GM19043 (cell line): ENCODE measurements at regions not wholly inside any gene's neighbourhood (a gene's known extent, or its start where the extent isn't known, plus 50 kb on each side); places are given as distances from the start of the nearest gene placed in this dataset.

ENCODE experiments used
- ATAC-seq: cut with Tn5 transposase; IDR thresholded peaks from one replicate; pipeline ENCODE4 v1.9.1; 2021; ENCODE audit warnings: low read depth; ENCODE audit not compliant: unreplicated experiment

DNA sequence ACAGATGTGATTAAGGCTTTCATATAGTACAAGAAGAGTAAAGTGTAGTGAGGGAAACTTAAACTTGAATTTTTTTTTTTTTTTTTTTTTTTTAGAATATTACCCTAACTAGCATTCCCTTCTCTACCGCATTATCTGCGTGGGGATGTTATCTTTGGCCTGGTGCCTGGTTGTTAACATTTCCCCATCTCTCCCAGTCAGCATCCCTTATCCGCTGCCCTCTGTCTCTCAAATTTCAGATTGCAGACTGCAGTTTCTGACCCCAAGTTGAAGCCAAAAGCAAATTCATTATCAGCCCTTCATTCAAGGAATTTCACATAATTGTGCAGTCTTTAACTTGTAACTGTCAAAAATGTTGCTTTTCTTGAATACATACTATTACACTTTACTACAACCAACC is 353.0 kb downstream of the PLOD2 start:
- ATAC-seq = no peak

GRCh38 chr3:145812391-145812790 is 348.6 kb downstream of the PLOD2 start:
- no peak for ATAC-seq

DNA sequence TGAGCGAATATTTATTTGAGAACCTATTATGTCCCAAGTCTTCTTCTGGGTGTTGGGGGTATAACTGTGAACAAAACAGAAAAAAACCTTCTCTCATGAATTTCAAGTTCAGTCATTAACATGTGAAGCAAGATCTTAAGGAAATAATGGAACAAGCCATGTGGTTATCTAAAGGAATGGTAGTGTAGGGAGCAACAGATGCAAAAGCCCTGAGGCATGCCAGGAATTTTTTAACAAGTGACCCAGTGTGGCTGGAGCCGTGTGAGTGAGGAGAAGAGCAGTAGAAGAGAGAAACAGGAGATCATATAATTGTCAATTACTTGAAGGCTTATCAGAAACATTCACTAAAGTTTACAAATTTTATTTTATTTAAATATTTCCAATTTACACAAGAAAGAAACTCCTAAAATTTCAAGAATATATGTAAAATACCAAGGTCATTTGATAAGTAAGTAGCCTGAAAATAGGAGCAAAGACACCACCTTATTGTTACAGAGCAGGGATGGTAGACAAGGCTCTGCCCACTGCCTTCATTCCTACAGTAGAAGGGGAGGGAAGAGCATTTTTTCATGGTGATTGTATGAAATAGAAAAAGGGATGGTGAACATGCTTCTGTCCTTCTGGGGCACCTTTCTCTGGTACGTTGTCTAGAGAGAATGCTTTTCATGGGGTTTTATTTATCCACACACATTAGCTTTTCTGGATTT is 345.1 kb downstream of the PLOD2 start:
- ATAC-seq = no peak

DNA sequence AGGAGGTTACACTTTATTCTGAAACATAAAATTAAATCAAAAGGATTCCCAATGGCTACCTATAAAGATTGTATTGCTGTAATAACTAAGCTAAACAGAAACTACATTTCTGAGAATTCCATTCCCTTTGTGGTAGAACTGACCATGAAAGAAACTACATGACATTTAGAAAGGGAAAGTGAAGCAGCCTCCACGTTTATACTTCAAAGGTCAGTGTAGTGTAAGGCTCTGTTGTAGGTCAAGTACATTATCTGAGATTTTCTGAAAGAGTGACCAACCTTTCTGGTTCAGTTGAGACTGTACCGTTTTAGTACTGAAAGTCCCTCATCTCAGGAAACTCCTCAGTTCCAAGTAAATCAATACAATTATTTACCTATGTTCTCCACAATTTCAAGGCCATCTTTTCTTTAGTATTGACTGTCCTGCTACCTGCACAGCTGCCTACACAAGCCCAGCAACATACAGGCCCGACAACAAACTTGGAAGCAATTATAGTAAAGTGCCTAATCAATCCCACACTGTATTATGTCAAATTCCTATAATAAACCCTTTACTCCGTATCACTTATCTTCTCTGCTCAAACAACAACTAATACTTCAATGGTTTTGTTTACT is 343.0 kb downstream of the PLOD2 start:
- no peak for ATAC-seq

DNA sequence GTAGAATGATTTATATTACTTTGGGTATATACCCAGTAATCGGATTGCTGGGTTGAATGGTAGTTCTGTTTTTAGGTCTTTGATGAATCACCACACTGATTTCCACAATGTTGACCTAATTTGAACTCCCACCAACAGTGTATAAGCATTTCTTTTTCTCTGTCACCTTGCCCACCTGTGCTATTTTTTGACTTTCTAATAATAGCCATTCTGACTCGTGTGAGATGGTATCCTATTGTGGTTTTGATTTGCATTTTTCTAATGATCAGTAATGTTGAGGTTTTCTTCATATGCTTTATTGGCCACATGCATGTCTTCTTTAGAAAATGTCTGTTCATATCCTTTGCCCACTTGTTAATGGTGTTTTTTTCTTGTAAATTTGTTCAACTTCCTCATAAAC is 340.8 kb downstream of the PLOD2 start:
- ATAC-seq = no peak

DNA sequence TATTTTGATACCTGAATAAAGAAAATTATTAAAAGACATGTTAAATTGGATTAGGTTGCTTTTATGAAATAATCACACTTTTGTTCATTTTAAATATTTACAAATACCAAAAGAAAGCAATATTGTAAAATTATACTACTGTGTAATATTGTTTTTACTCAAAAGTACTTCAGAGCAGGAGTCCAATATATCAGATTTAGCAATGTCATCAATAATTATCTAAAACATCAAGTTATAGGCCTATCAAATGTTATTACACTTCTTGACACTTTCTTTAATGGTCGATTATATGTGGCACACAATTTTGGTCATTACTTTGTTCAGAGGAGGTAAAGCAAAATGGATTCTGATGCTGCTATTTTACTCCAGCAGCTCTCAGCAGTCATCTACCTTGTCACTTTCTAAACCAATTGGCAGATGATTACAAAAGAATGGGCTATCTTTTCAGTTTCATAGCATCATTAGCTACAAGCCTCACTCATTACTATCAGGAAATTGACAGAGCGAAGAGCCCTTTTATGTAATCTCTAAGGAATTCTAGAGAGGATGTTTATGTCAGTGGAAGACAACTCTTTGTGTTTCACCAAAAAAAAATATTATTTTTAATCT is 318.6 kb downstream of the PLOD2 start:
- no peak for ATAC-seq

DNA sequence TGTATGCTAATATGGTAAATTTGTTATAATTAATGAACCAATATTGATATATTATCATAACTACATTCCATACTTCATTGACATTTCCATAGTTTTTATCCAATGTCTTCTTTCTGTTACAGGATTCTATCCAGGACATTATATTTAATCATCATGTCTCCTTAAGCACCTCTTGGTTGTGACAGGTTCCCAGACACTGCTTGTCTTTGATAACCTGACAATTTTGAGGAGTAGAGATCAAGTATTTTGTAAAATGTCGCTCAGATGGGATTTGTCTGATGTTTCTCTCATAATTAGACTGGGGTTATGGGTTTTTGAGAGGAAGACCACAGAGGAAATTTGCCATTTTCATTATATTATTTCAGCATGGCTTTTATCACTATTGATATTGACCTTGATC is 317.4 kb downstream of the PLOD2 start:
- no peak for ATAC-seq

- ATAC-seq = no peak
These were observed 311.9 kb downstream of the PLOD2 start for GRCh38 chr3:145849115-145849514.

- no peak for ATAC-seq
These were observed 306.5 kb downstream of the PLOD2 start for GRCh38 chr3:145854499-145854898.

- ATAC-seq = peak; percentile 49
These were observed 303.0 kb downstream of the PLOD2 start for GRCh38 chr3:145857956-145858355.

- no peak for ATAC-seq
These were observed 296.6 kb downstream of the PLOD2 start for GRCh38 chr3:145864336-145864735.

DNA sequence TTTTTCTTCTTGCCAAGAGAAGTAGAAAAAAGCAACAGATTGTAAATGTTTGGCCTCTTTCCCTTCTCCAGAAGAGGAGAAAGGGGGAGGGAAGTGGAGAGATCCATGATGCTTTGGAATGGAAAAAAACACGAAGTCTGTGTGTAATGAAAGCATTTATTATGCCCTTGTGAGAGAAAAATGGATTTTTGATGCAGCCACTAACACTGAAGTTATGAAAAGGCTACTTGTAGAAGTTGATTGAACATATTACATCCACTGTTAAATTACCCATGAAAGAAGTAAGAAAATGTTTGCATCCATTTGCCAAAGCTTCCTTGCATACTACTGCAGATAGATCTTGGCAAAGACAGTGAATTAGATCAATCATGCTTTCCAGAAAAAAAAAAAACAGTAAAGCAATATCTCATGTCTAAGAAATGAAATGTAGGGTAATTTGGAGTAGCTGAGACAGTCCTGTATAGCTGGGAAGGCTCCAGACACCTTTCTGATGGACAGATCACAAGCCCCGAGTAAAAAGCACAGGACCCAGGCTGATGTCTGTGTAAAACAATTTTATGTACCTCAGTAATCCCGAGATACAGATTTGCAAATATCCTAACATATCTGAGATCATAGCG is 295.5 kb downstream of the PLOD2 start:
- no peak for ATAC-seq

- ATAC-seq = peak; percentile 43
These were observed 291.0 kb downstream of the PLOD2 start for GRCh38 chr3:145869958-145870357.

- no peak for ATAC-seq
These were observed 278.5 kb downstream of the PLOD2 start for GRCh38 chr3:145882436-145882835.

- ATAC-seq = no peak
These were observed 271.3 kb downstream of the PLOD2 start for GRCh38 chr3:145889730-145890129.

DNA sequence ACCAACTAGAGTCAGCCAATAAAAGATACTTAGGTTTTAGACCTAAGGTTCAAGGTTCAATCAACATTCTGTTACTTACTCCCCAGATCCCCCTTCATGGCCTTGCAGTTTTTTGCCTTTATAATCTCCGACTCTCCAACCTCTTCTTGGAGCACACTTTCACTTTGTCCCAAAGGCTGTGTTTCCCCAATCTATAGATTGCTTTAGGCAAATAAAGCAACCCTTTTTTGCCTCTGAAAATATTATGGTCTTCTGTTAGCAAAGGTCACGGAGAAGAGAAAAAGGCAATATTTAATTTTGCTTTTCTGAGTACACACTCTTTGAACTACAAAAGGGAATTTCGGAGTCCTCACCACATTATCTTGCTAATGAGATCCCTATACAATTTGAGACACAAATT is 268.1 kb downstream of the PLOD2 start:
- no peak for ATAC-seq

- no peak for ATAC-seq
These were observed 267.7 kb downstream of the PLOD2 start for GRCh38 chr3:145893331-145893730.

DNA sequence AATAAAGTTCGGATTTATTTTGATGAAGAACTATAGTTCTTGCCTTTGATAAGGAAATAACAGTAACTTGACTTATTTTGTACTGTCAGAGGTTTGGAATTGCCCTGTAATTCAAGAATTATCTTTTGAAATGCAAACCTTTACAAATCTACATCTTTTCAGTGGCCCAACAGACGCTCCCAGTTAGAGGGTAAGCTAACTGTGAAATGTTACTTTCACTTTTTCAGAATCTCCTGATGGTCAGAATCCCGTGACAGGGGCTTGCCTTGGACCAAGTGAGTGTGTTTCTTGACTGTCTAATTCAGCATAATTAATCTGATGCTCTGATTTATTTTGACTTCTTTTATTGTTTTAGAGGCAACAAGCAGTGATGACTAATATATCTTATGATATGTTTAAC is 262.5 kb downstream of the PLOD2 start:
- peak; percentile 28 for ATAC-seq

- peak; percentile 37 for ATAC-seq
These were observed 261.7 kb downstream of the PLOD2 start for GRCh38 chr3:145899241-145899640.

DNA sequence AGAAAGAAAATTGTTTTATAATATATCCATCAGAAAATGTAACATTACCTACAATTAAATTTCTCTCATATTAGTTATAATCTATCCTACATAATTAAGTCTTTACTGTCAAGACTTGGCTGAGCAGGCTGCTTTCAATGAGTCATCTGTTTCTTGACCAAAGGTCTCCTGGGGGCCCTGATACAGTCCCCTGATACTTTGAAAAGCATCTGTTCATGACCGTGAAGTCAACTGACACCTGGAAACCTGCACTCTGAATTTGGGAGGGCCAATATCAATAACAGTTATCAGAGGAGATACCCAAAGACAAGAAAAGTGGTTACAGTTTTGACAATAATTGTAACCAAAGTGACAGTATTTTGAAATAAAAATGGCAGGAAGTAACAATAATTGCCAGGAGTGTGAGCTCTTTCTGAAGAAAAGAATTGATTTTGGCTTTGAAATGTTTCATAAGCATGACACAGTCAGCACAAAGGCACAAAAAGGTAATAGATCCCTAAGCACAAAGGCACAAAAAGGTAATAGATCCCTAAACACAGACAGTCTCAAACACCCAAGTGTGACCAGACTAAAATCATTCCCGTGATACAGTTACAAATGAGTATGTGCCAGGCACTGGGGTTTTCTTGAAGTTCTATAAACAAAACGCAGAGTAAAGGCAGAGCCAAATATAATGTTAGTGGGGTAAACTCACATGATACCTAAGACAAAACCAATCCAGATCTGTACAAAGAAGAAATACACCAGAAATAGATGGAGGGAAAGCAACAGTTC is 260.7 kb downstream of the PLOD2 start:
- peak; percentile 78 for ATAC-seq

DNA sequence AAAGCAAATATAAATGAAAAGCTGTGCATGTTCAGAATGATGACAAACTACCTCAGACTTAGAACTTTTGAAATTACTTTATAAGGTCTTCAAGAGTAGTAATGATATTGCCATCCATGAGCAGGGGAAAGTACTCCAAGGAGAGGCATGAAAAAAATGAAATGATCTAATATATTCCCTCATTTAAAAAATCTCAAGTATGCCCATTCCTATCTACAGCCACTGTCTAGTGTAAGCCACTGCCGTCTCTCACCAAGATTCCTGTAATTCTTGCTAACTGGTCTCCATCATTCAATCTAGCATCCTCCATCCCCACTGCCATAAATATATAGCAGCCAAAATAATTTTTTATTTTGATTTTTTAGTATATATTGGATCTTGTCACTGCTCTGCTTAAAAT is 258.8 kb downstream of the PLOD2 start:
- no peak for ATAC-seq
